Prostate gland (tissue), 2 donors: ENCODE measurements at regions not wholly inside any gene's neighbourhood (a gene's known extent, or its start where the extent isn't known, plus 50 kb on each side); places are given as distances from the start of the nearest gene placed in this dataset.

Experiments used
- DNase-seq: peaks from one replicate; pipeline ENCODE4 v3.0.0-alpha.2; 2019; ENCODE audit warnings: low spot score
- H3K27ac ChIP-seq, 2 donors: fragments of 200-600 bp; sonication (generic); 2 replicates each; pipeline ENCODE4 v1.5.1; 2017 to 2019
- H3K27me3 ChIP-seq: fragments of 200-600 bp; sonication (generic); replicated peaks from 2 replicates; pipeline ENCODE4 v1.5.1; 2019; ENCODE audit not compliant: insufficient read depth
- H3K36me3 ChIP-seq, 2 donors: fragments of 200-600 bp; sonication (generic); 1 replicate in 1 of 2; 2 replicates in 1 of 2; pipeline versions ENCODE4 v1.5.1 to v1.8.1; 2017 to 2019
- H3K4me1 ChIP-seq: fragments of 200-600 bp; sonication (generic); replicated peaks from 2 replicates; pipeline ENCODE4 v1.5.1; 2019
- H3K4me3 ChIP-seq, 2 donors: fragments of 200-600 bp; sonication (generic); 2 replicates each; pipeline ENCODE4 v1.5.1; 2017 to 2019
- H3K9me3 ChIP-seq: fragments of 200-600 bp; sonication (generic); 2 replicates; pipeline ENCODE4 v1.5.1; 2017
- CTCF ChIP-seq, 4 experiments: fragments of 200-600 bp in 2 of 4; fragments of 450-650 bp in 2 of 4; sonication (generic) in 2 of 4; IDR thresholded peaks; 1 replicate in 3 of 4; 2 replicates in 1 of 4; pipeline ENCODE4 v1.5.1; 2016 to 2019; ENCODE audit warnings: antibody characterized with exemption in 4 of 4, mild to moderate bottlenecking in 2 of 4, moderate library complexity in 2 of 4
- POLR2A ChIP-seq: fragments of 450-650 bp; IDR thresholded peaks from one replicate; pipeline ENCODE4 v1.6.1; 2016; ENCODE audit warnings: antibody characterized with exemption, mild to moderate bottlenecking
- POLR2AphosphoS5 ChIP-seq: sonication (generic); formaldehyde crosslinking; IDR thresholded peaks from one replicate; pipeline ENCODE4 v1.6.1; 2017; ENCODE audit warnings: antibody characterized with exemption
- WGBS: methylation state at CpG from one replicate; pipeline ENCODE4 v1.1.5; 2018; 5-methylcytosine and 5-hydroxymethylcytosine counted together
- intact Hi-C: fragments of 100-400 bp; cut with DNase I; formaldehyde crosslinking; loops from one replicate; pipeline ENCODE4 v1.14.2; 2022

- H3K4me3 ChIP-seq = no peak overlapping the region
- H3K9me3 ChIP-seq = no peaks in the 10 kb centered on the region
- no peaks in the 10 kb centered on the region for H3K27me3 ChIP-seq
- no peak for TF ChIP-seq POLR2A
- TF ChIP-seq CTCF (IDR thresholded peaks at IDR 0.05) = no peak
- no peak for TF ChIP-seq POLR2AphosphoS5
- H3K27ac ChIP-seq = no peak overlapping the region
- intact Hi-C loops = loop anchor here (5.0 kb wide), 1 partner anchor 147 kb away; the partner anchor contains the start of gene CPNE4
- DNase-seq = no peak
- WGBS = 88% methylated on average over 1 of the region's 1 CpG
- H3K4me1 ChIP-seq = peaks cover 6% of the 10 kb centered on the region
- no peaks in the 10 kb centered on the region for H3K36me3 ChIP-seq
Observed at GRCh38 chr3:132183811-132184210, 133.4 kb upstream of the ACP3 start.

GRCh38 chr3:132187746-132188145 lies 129.5 kb upstream of the ACP3 start:
- Histone ChIP-seq H3K9me3 (no peaks in the 10 kb centered on the region), H3K4me3 (no peak overlapping the region), H3K27ac (no peak overlapping the region), H3K4me1 (no peaks in the 10 kb centered on the region), H3K36me3 (no peaks in the 10 kb centered on the region), H3K27me3 (no peaks in the 10 kb centered on the region)
- WGBS = 79% methylated on average over 2 of the region's 2 CpGs
- intact Hi-C loops = no loop called here
- no peak for TF ChIP-seq POLR2A
- TF ChIP-seq POLR2AphosphoS5 = no peak
- TF ChIP-seq CTCF (IDR thresholded peaks at IDR 0.05) = no peak
- DNase-seq = no peak

GRCh38 chr3:132189601-132190000 lies 127.6 kb upstream of the ACP3 start:
- no peaks in the 10 kb centered on the region for H3K27me3 ChIP-seq
- no peaks in the 10 kb centered on the region for H3K4me1 ChIP-seq
- H3K4me3 ChIP-seq = no peak overlapping the region
- H3K9me3 ChIP-seq = no peaks in the 10 kb centered on the region
- intact Hi-C loops = no loop called here
- TF ChIP-seq CTCF (IDR thresholded peaks at IDR 0.05) (no peak), POLR2A (no peak), POLR2AphosphoS5 (no peak)
- DNase-seq = no peak
- H3K36me3 ChIP-seq = no peaks in the 10 kb centered on the region
- no peak overlapping the region for H3K27ac ChIP-seq
- 38% methylated on average over 3 of the region's 3 CpGs for WGBS

GRCh38 chr3:132196113-132196512 lies 121.1 kb upstream of the ACP3 start:
- WGBS = 53% methylated on average over 1 of the region's 1 CpG
- Histone ChIP-seq H3K4me3 (no peak overlapping the region), H3K27me3 (no peaks in the 10 kb centered on the region), H3K4me1 (no peaks in the 10 kb centered on the region), H3K27ac (no peak overlapping the region), H3K36me3 (no peaks in the 10 kb centered on the region), H3K9me3 (no peaks in the 10 kb centered on the region)
- TF ChIP-seq POLR2AphosphoS5 = no peak
- no peak for TF ChIP-seq POLR2A
- no peak for TF ChIP-seq CTCF (IDR thresholded peaks at IDR 0.05)
- DNase-seq = no peak
- intact Hi-C loops = no loop called here

- TF ChIP-seq POLR2A (no peak), POLR2AphosphoS5 (no peak), CTCF (IDR thresholded peaks at IDR 0.05) (no peak)
- DNase-seq = no peak
- Histone ChIP-seq H3K4me3 (no peak overlapping the region), H3K27ac (no peak overlapping the region), H3K36me3 (no peaks in the 10 kb centered on the region), H3K27me3 (no peaks in the 10 kb centered on the region), H3K4me1 (no peaks in the 10 kb centered on the region), H3K9me3 (no peaks in the 10 kb centered on the region)
- intact Hi-C loops = no loop called here
Observed at GRCh38 chr3:132198516-132198915, 118.7 kb upstream of the ACP3 start.
